Embryonic facial prominence (tissue), 1 donor: ENCODE measurements at regions not wholly inside any gene's neighbourhood (a gene's known extent, or its start where the extent isn't known, plus 50 kb on each side); places are given as distances from the start of the nearest gene placed in this dataset.
"Not testable (repeated sequence)": the region's sequence is repeated elsewhere in the genome, so short reads cannot be mapped to it uniquely, and the experiment has no call there.

Experiments
- DNase-seq: peaks from one replicate; pipeline ENCODE4 v3.0.0-alpha.2; 2016; ENCODE audit errors: extremely low spot score

DNA sequence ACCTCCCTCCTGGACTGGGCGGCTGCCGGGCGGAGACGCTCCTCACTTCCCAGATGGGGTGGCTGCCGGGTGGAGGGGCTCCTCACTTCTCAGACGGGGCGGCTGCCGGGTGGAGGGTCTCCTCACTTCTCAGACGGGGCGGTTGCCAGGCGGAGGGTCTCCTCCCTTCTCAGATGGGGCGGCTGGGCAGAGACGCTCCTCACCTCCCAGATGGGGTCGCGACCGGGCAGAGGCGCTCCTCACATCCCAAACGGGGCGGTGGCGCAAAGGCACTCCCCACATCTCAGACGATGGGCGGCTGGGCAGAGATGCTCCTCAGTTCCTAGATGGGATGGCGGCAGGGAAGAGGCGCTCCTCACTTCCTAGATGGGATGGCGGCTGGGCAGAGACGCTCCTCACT lies 305.5 kb downstream of the SLITRK5 start:
- not testable (repeated sequence) for DNase-seq

DNA sequence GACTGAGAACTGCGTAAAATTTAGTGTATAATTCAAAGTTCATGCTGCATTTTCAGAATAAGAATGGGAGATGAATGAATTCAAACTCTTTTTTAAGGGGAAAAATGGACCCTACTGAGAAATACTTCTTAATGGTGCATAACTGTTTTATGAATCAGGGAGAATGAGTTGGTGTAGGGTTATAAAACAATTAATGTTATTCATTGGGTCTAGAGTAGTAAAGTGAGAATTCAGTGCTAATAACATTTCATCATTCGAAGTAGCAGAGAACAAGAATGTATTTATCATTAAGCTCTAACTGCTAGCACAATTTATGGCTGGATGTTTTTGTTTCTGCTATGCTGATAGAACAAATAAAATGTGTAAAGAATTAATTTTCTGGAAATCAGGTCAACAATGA lies 310.2 kb downstream of the SLITRK5 start:
- no peak for DNase-seq

DNA sequence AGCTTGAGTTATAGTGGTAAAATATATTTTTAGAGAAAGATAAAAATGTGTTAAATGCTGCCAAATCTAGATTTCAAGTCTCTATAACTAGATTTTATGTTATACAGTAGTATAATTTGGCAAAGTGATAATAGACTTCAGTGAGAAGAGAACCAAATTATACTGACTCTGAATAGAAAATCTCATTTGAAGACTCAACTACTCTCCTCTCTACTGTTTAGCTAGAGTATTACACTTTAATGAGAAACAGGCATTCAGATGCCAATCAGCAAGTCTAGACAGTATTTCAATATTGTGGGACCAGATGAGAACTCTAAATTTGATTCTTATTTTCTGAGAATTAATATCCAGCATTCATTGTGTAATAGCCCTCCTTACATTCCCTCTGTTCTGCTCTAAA lies 311.2 kb downstream of the SLITRK5 start:
- no peak for DNase-seq

DNA sequence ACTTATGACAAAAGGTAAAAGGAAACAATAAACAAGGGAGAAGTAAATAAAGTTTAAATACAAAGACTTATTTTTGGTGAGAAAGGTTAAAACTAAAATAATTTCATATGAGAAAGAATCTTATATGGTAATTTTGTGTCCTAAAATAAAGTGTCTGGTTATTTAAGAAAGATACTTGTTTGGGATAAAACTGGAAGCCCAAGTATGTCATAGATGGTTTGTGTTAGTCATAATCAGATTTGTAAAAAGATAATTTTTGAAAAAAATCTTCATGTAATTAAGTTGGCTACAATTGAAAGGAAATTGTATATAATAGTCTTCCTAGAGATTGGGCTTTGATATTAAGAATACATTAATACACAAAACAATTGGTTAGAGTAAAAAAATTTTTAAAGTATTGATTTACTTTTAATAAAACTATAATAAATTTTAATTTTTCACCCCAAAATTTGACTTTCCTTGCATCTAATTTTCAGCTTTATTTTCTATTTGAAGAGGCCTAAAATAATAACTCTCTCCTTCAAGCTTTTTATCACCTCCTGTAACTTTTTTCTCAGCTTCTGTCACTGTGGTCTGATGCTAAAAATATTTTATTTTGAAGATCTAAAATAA lies 315.6 kb downstream of the SLITRK5 start:
- no peak for DNase-seq

DNA sequence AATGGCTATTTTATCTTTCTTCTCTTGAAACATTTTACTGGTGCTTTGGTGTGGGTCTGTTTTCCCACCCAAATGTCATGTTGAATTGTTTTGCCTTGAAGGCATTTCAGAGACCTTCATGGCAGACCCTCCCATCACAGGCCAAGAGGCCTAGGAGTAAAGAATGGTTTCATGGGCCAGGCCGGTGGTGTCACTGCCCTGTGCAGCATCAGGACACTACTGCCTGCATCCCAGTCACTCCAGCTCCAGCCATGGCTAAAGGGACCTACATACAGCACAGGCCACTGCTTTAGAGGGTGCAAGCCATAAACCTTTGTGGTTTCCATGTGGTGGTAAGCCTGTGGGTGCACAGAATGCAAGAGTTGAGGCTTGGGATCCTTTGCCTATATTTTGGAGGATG lies 326.9 kb downstream of the SLITRK5 start:
- no peak for DNase-seq

DNA sequence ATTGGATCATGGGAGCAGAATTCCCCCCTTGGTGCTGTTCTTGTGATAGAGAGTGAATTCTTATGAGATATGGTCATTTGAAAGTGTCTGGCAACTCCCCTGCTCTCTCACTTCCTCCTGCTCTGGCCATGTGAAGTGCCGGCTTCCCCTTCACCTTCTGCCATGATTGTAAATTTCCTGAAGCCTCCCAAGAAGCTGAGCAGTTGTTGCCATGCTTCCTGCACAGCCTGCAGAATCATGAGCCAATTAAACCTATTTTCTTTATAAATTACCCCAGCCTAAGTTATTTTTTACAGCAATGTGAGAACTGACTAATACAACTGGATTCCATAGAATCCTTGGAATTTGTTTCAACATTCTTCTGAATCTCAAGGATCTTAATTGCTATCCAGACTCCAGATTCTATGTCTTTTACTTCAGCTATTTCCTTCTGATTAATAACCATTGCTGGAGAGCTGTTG lies 328.1 kb downstream of the SLITRK5 start:
- DNase-seq = no peak

DNA sequence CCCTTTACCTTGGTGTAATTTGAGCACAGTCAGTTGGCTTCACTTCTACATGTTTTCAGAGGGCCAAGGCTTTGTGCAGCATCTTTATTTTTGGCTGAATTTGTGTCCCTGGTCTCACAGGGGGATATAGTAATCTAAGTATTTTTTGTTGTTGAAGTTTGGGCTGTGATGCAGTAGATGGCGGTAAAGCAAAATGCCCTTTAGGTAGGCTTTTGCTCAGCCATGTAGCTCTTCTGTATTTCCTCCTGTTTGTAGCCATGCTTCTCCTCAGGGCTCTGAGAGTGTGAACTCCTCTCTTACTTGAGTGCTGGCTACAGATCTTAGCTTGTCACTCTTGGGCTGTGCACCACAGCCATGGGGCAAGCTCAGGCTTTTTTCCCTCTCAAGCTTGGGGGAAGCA lies 328.6 kb downstream of the SLITRK5 start:
- no peak for DNase-seq

DNA sequence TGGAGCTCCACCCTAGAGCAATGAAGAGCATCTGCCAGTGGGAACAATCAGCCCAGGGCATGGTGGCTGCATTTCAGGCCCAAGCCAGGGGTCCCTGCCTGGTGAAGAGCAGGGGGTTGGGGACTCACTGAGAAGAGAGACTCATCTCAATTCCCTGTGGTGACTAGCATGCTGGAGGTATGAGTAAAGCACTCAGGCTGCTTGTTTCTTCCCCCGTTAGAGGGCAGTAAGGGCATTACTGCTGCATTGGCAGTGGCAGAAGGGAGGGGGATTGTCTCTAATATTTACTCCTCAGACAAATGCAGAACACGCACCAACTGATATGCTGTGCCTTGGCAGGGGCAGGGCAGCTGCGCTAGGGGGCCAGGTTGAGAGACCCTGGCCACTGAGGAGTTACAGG lies 329.1 kb downstream of the SLITRK5 start:
- DNase-seq = no peak

DNA sequence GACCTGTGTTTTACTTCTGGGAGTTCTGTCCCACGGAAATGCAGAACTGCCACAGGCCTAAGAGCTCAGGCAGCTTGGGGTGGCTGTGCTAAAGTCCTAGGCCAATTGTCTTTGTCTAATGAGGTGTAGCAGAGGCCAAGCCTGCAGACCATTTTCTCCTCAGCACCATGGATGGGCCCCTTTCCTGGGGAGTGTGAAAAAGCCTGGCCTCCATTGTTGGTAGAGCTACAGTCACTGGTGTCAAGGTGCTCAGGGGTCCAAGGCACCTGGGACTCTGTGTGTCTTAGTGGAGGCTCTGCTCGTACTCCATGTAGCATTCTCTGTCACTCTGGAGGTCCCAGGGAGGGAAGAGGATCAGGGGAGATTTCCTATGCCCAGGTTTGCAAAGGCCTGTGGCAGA lies 329.6 kb downstream of the SLITRK5 start:
- no peak for DNase-seq

DNA sequence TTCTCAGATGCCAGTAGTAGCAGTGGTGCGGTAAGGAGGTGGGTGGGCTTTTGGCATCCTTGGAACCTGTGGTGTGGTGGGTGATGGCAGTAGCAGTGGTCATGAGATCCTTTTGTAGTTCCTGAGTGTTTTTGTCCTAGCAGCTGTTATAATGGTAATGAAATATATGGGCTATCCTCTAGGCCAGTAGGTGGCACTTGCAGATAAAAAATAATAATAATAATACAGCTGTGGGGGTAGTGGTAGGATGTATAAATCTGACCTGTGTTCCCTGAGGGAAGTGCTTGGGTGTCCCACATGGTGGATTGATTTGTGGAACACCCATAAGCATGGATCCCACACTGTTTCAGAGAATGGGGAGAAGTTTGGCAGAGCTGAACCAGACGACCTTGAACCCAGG lies 334.0 kb downstream of the SLITRK5 start:
- no peak for DNase-seq

DNA sequence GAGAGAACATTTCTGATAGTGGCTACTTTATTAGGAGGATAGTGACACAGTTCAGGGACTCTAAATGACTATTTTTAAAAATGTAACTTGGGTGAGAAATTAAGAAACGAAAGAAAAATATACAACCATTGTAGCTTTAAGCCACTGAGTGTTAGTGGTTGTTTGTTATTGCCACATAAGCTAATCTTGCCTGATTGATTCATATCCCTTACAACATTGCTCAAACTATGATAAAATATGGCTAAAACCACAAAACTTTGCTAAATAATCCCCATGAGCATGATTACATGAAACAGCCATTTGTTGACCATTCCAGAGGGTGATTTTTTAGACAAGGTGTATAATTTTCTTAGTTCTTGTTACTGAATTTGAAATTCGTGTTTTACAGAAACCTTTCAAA lies 343.4 kb downstream of the SLITRK5 start:
- no peak for DNase-seq

DNA sequence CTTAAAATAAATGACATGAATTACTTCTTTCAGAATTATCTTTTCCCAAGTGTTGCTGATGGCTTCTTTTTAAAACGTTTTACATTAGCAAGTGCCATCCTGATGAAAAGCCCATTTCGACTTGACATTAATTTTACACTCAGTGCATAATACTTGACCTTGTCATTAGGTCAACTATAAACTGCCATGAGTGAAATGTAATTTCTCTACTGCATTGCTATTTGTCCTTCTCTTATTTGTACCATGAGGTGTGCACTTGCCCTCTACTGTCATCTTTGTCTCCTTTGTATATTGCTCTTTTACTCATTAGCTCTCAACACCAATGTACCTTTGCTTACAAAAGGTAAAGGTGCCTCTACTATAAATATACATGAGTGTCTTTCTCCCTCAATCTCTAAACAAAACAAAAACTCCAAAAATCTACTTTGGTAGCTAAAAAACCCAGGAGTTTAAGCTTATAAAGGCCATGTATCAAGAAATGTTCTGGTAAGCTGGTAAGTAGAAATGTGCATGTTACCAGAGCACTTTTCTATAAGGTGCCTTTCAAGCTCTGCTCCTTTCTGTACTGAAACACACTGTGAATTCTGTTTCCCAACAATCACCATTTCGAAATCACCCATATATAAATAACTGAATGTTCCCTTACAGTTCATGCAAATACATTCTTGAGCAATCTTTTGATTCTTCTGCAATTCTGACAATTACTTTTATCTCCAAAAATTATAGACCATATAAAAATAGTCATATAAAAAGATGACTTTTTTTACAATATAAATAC lies 351.4 kb downstream of the SLITRK5 start:
- DNase-seq = no peak

DNA sequence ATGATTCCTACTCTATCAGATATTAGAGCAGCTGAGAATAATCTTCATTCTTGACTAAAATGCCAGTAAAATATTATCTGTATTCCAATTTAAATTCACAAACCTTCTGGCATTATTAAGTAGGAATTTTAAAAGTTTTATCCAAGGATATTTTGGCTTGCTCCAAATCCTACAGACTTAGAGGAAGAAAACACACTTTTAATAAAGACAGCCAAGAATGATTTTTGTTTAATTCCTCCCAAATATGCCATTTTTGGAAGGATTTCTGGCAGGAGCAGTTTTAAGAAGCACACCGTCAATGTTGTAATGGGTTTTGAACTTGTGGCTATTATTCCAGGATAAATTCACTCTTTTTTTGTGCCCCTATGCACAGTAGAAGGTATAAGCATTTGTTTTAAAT lies 355.1 kb downstream of the SLITRK5 start:
- no peak for DNase-seq

DNA sequence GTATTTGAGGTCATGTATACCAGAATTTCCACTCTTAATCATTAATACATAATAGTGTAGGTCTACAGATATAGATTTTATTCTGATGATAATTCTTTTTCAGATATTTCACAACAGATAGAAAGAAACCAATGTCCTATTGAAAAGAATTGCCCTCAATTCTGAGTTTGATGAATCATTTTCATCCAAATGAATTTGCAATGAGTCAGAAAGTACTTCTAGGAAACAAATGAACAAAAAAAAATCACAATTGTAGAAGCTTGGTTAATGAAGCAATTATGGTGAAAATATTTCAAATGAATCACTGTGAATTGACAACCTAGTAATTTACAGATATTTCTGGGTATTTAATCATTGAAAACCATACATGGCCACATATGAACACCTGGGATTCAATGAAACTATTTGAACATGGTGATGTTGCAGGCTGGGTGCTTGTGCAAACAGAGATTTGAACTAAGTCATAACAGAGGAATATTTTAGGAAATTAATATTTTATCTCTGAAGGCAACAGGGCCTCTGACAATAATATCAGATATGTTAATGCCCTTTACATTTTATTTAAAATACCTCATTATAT lies 360.9 kb downstream of the SLITRK5 start:
- DNase-seq = no peak

DNA sequence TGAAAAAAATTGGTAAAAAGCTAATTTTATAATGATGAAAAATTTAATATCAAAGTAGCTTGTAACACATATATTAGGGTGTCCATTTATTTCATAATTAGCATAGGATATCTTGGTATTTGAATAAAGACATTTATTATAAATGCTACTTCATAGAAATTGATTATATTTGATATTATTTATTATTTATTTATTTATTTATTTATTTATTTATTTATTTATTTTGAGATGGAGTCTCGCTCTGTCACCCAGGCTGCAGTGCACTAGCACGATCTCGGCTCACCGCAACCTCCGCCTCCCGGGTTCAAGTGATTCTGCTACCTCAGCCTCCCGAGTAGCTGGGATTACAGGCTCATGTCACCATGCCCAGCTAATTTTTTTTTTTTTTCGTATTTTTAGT lies 365.0 kb downstream of the SLITRK5 start:
- not testable (repeated sequence) for DNase-seq

DNA sequence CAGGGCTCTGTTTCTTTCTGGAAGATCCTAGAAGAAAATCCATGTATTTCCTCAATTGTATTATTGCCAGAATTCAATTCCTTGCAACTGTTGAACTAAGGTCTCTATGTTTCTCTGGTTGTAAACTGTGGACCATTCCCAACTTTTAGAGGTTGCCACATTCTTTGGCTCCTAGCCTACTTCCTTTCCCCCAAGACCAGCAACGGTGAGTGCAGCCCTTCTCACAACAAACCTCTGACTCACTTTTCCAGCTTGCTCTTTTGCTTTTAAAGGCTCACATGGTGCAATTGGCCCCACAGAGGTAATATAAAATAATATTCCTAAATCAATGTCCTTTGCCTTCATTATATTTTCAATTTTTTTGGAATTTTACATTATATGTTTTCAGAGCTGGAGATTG lies 371.3 kb downstream of the SLITRK5 start:
- no peak for DNase-seq

DNA sequence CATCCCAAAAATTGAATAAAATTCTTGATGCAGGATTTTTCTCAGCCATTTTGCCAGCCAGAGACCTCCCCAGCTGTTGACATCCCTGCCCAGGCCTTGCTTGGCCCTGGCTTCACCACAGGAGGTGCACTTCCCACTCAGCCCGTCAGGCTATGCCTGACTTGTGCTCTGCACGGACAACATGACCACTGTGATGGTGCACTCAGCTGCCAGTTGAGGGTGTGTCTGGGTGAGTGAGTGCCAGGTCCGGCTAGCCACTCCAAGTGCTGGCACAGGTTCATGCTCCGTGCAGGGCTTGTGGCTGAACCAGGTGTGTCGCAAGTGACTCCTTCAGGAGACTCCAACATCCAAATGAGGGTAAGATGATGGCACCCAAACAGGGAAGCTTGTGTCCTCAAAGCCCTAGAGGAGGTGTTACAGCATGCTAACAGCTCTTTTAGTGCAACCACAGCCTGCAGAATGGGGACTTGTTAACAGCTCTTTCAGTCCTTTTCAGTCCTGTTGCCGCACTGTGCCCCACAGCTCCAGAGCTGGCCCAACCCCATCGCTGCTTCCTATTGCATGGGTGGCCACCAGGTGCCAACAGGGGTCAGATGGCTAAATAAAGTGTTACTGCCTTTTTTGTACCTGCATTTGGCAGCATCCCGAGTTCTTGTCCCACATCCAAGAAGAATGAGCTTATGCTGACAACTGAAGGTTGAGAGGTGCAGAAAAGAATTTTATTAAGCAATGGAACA lies 380.7 kb downstream of the SLITRK5 start:
- no peak for DNase-seq

DNA sequence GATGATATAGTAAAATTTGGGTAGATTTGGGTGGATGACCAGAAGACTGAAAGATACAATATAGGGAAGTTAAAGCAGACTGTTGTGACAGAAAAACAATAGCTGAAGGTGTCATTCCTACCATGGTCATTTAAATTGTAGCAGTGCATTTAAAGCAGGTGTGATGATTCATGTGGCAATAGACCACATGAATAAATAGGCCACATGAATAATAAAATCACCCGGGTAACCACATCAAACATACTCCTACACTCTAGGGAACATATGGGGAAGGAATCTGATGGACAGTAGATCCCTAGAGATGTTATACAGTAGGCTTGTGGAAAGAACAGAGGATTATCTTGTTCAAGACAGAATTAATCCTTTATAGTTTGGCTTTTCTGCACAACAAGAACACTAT lies 392.6 kb downstream of the SLITRK5 start:
- DNase-seq = no peak

DNA sequence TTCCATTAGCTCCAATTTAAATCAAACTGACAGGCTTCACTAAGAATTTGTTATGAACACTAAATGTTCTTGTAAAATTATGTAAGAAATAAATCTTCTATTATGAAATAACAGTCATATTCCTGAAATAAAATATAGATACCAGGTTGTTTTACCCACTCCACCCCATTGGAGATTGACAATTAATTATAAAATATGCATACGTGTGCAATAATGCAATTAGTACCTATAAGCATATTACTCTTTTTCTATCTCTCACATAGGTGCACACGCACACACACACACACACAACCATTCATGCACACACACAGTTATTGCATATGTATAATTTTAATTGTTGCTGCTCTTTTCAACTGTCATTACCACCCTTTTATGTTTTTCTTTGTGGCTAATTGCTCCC lies 395.7 kb downstream of the SLITRK5 start:
- DNase-seq = no peak

DNA sequence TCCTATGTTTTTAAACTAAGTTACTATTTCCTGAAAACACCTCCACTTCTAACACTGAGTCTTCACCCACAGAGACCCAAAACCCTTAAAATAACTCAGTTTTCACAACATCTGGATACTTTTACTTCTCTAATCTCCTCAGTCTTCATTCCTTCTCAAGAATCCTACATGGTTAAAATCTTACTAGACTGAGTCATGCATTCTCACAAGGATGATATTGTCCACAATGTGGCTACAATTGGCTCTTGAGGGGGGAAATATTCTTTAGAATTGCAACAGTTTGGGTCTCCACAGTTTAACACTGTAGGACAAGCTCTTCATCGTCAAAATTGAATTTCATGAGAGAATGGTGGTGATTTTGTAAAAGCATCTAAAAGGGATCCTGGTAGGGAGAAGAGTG lies 397.1 kb downstream of the SLITRK5 start:
- DNase-seq = no peak

DNA sequence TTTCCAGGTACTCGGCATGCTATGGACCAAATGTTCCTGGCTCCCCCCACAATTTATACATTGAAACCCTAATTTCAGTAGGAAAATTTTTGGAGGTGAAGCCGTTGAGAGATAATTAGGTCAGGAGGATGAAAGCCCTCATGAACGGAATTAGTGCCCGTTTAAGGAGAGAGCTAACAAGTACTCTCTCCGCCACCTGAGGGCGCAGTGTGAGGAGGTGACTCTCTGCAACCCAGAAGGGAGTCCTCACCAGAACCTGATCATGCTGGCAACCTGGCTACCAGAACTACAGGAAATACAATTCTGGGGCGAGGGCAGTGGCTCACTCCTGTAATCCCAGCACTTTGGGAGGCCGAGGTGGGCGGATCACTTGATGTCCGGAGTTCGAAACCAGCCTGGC lies 397.8 kb downstream of the SLITRK5 start:
- DNase-seq = no peak

DNA sequence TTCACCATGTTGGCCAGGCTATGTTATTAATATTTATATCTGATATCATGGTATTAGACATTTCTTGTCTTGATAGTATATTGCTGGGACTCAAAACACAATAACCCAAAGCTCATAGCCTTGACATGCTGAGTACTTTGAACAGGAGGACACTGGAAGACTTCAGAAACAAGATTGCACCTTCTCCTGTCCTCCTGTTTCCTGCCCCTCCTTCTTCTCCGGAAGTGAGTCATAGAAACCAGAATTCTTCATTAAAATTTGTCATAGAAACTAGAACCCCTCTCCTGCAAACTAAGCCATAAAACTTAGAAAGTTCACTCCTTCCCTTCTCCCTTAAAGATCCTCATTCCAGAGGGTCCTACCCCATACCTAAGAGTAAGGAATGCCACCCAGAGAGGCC lies 400.2 kb downstream of the SLITRK5 start:
- no peak for DNase-seq
